Trophoblast cell (in vitro differentiated cells and primary cell): ENCODE measurements at regions not wholly inside any gene's neighbourhood (a gene's known extent, or its start where the extent isn't known, plus 50 kb on each side); places are given as distances from the start of the nearest gene placed in this dataset.

ENCODE experiments used
- DNase-seq, 2 donors: peaks; one replicate each; pipeline ENCODE4 v3.0.0-alpha.2; 2016
- H2AFZ ChIP-seq: 2 replicates; pipeline ENCODE4 v1.6.1; 2013; ENCODE audit warnings: low read length, moderate library complexity, mild to moderate bottlenecking; ENCODE audit not compliant: insufficient read depth, poor library complexity
- H2AK5ac ChIP-seq: 2 replicates; pipeline ENCODE4 v1.6.1; 2013; ENCODE audit warnings: mild to moderate bottlenecking, low read length
- H2BK120ac ChIP-seq: 2 replicates; pipeline ENCODE4 v1.6.1; 2013; ENCODE audit warnings: low read length, mild to moderate bottlenecking, moderate library complexity; ENCODE audit not compliant: insufficient read depth, poor library complexity
- H2BK12ac ChIP-seq: 2 replicates; pipeline ENCODE4 v1.6.1; 2013; ENCODE audit warnings: mild to moderate bottlenecking, low read length, moderate library complexity
- H2BK5ac ChIP-seq: 2 replicates; pipeline ENCODE4 v1.6.1; 2013; ENCODE audit warnings: low read length, low read depth, moderate library complexity, mild to moderate bottlenecking; ENCODE audit not compliant: poor library complexity
- H3K14ac ChIP-seq: 2 replicates; pipeline ENCODE4 v1.6.1; 2013; ENCODE audit warnings: mild to moderate bottlenecking, low read length
- H3K18ac ChIP-seq: 2 replicates; pipeline ENCODE4 v1.6.1; 2013; ENCODE audit warnings: mild to moderate bottlenecking, low read length
- H3K23ac ChIP-seq: 2 replicates; pipeline ENCODE4 v1.6.1; 2013; ENCODE audit warnings: low read length
- H3K27ac ChIP-seq: 2 replicates; pipeline ENCODE4 v1.5.1; 2013; ENCODE audit warnings: low read depth, mild to moderate bottlenecking, inconsistent platforms, low read length, moderate library complexity
- H3K27me3 ChIP-seq: 2 replicates; pipeline ENCODE4 v1.6.1; 2013; ENCODE audit warnings: inconsistent platforms, mild to moderate bottlenecking, low read length, moderate library complexity; ENCODE audit not compliant: insufficient read depth
- H3K36me3 ChIP-seq, 2 experiments: 1 replicate in 1 of 2; 2 replicates in 1 of 2; pipeline ENCODE4 v1.6.1; 2013; ENCODE audit warnings: low read length in 2 of 2, mild to moderate bottlenecking in 2 of 2, moderate library complexity in 1 of 2; ENCODE audit not compliant: insufficient read depth in 2 of 2, control insufficient read depth in 1 of 2
- H3K4ac ChIP-seq: 2 replicates; pipeline ENCODE4 v1.6.1; 2013; ENCODE audit warnings: low read depth, mild to moderate bottlenecking, low read length, moderate library complexity
- H3K4me1 ChIP-seq, 2 experiments: 1 replicate in 1 of 2; 2 replicates in 1 of 2; pipeline ENCODE4 v1.6.1; 2013; ENCODE audit warnings: low read length in 2 of 2, mild to moderate bottlenecking in 2 of 2, moderate library complexity in 1 of 2; ENCODE audit not compliant: insufficient read depth in 2 of 2, control insufficient read depth in 1 of 2
- H3K4me2 ChIP-seq: 2 replicates; pipeline ENCODE4 v1.6.1; 2013; ENCODE audit warnings: inconsistent platforms, mild to moderate bottlenecking, low read length, moderate library complexity
- H3K4me3 ChIP-seq: 2 replicates; pipeline ENCODE4 v1.5.1; 2013; ENCODE audit warnings: mild to moderate bottlenecking, low read depth, low read length, inconsistent platforms
- H3K79me1 ChIP-seq: one replicate; pipeline ENCODE4 v1.6.1; 2013; ENCODE audit warnings: low read length
- H3K79me2 ChIP-seq: 2 replicates; pipeline ENCODE4 v1.6.1; 2013; ENCODE audit warnings: low read length, mild to moderate bottlenecking; ENCODE audit not compliant: control insufficient read depth, insufficient read depth, poor library complexity
- H3K9ac ChIP-seq: 2 replicates; pipeline ENCODE4 v1.6.1; 2013; ENCODE audit warnings: mild to moderate bottlenecking, low read length
- H3K9me3 ChIP-seq: 2 replicates; pipeline ENCODE4 v1.6.1; 2013; ENCODE audit warnings: low read depth, mild to moderate bottlenecking, control low read depth, inconsistent platforms, low read length; ENCODE audit not compliant: insufficient read depth
- H4K12ac ChIP-seq: 2 replicates; pipeline ENCODE4 v1.6.1; 2013; ENCODE audit warnings: low read depth, mild to moderate bottlenecking, low read length, moderate library complexity
- H4K8ac ChIP-seq: 2 replicates; pipeline ENCODE4 v1.6.1; 2013; ENCODE audit warnings: low read depth, mild to moderate bottlenecking, low read length, moderate library complexity
- H4K91ac ChIP-seq: one replicate; pipeline ENCODE4 v1.6.1; 2013; ENCODE audit warnings: low read depth, mild to moderate bottlenecking, low read length, moderate library complexity
- WGBS: extraction: QIAGEN DNeasy Blood & Tissue Kit; methylation state at CpG from one replicate; pipeline ENCODE4 v1.1.7; 2013; ENCODE audit warnings: missing lambda C conversion rate; ENCODE audit not compliant: insufficient read length, insufficient coverage; ENCODE audit errors: extremely low coverage; 5-methylcytosine and 5-hydroxymethylcytosine counted together

DNA sequence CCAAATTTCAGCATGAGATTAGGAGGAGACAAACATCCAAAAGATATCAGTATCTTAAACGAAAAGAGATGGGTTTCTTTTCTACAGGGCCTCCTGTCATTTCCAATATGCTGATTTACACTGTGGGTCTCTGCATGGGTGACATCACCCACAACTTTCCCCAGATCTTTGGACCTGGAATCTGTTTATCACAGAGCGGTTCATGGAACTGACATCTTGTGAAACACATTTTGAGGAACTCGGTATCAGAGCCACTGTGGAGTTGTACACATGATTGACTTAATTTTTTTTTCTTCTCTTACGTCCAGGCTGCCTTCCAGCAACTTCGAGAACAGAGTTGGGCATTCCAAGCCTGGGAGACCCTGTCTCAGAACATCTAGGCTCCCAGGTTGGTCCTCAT lies 80.2 kb upstream of the SERP2 start:
- DNase-seq, result peak in 1 of 2 donors; percentile 22
- Histone ChIP-seq H3K79me1 (no peaks in the 10 kb centered on the region), H3K14ac (no peak overlapping the region), H2BK12ac (no peak overlapping the region), H3K9me3 (no peaks in the 10 kb centered on the region), H3K27ac (no peak overlapping the region), H2BK5ac (no peak overlapping the region), H3K4me3 (no peak overlapping the region), H4K8ac (no peak overlapping the region), H3K23ac (no peak overlapping the region), H3K18ac (no peak overlapping the region), H3K9ac (no peak overlapping the region), H4K91ac (no peak overlapping the region), H2AK5ac (no peak overlapping the region), H3K79me2 (no peaks in the 10 kb centered on the region), H3K36me3 (no peaks in the 10 kb centered on the region), H2BK120ac (no peak overlapping the region), H3K27me3 (no peaks in the 10 kb centered on the region), H2AFZ (no peak overlapping the region), H3K4me2 (no peak overlapping the region), H3K4ac (no peak overlapping the region), H3K4me1 (no peaks in the 10 kb centered on the region), H4K12ac (no peak overlapping the region)
- WGBS, result no CpG with 5 or more reads among the region's 5 CpGs

DNA sequence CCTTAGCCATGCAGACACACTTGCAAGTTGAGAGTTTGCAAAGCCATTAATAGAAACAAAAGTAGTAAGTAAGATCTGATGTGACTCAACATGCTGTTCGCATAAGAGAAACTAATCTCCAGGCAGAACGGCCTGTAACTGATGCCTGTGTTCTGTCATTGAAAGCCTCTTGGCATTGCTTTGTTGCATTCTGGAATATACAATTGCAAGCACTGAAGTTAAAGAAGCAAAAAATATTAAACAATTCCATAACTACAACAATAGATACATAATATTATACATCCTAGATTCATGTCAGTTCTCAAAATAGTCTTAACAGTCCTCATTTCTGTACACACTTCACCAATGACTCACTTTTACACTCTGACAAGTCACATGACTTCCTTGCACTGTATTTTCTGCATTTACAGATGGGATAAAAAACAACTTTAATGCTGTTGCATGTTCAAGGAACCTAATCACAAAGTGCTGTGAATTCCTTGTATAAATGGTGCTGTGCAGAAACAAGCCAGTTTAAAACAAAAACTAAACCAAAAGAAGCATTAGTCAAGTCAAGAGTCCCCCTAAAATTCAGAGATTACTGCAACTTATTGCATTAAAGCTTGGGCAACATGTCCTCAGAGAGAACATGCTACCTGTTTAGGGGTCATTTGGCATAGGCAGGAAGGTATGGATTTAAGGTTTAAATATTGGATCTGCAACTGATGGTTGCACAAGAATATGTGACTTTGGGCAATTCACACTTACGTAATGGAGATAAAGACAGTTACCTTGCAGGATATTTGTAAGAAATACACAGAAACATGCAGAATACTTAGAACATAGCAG lies 79.5 kb upstream of the SERP2 start:
- H3K27me3 ChIP-seq, result no peaks in the 10 kb centered on the region
- no peak overlapping the region for H4K12ac ChIP-seq
- no peak overlapping the region for H2BK5ac ChIP-seq
- H3K4me3 ChIP-seq, result no peak overlapping the region
- no peak overlapping the region for H2AK5ac ChIP-seq
- no peaks in the 10 kb centered on the region for H3K4me1 ChIP-seq
- no peak overlapping the region for H3K18ac ChIP-seq
- no peak overlapping the region for H4K91ac ChIP-seq
- no peaks in the 10 kb centered on the region for H3K79me2 ChIP-seq
- H2AFZ ChIP-seq, result no peak overlapping the region
- H3K79me1 ChIP-seq, result no peaks in the 10 kb centered on the region
- H3K23ac ChIP-seq, result no peak overlapping the region
- no peak overlapping the region for H4K8ac ChIP-seq
- H3K4ac ChIP-seq, result no peak overlapping the region
- H3K4me2 ChIP-seq, result no peak overlapping the region
- no peak overlapping the region for H2BK120ac ChIP-seq
- peak in 1 of 2 donors; percentile 64 for DNase-seq
- no peak overlapping the region for H3K14ac ChIP-seq
- H3K36me3 ChIP-seq, result no peaks in the 10 kb centered on the region
- no CpG with 5 or more reads among the region's 3 CpGs for WGBS
- H3K9ac ChIP-seq, result no peak overlapping the region
- no peak overlapping the region for H2BK12ac ChIP-seq
- no peaks in the 10 kb centered on the region for H3K9me3 ChIP-seq
- no peak overlapping the region for H3K27ac ChIP-seq

- H2AK5ac ChIP-seq, result no peak overlapping the region
- H2BK12ac ChIP-seq, result no peak overlapping the region
- H3K18ac ChIP-seq, result no peak overlapping the region
- H3K4me2 ChIP-seq, result no peak overlapping the region
- no peaks in the 10 kb centered on the region for H3K79me1 ChIP-seq
- no peak overlapping the region for H3K4ac ChIP-seq
- H2AFZ ChIP-seq, result no peak overlapping the region
- H4K8ac ChIP-seq, result no peak overlapping the region
- H3K4me1 ChIP-seq, result no peaks in the 10 kb centered on the region
- H3K79me2 ChIP-seq, result no peaks in the 10 kb centered on the region
- no peak overlapping the region for H2BK120ac ChIP-seq
- no peaks in the 10 kb centered on the region for H3K36me3 ChIP-seq
- H2BK5ac ChIP-seq, result no peak overlapping the region
- no peak overlapping the region for H4K12ac ChIP-seq
- H3K4me3 ChIP-seq, result no peak overlapping the region
- no peak overlapping the region for H3K27ac ChIP-seq
- no peak overlapping the region for H3K14ac ChIP-seq
- H3K9me3 ChIP-seq, result no peaks in the 10 kb centered on the region
- no peaks in the 10 kb centered on the region for H3K27me3 ChIP-seq
- H3K23ac ChIP-seq, result no peak overlapping the region
- H4K91ac ChIP-seq, result no peak overlapping the region
- peak in 1 of 2 donors; percentile 33 for DNase-seq
- H3K9ac ChIP-seq, result no peak overlapping the region
- WGBS, result no CpG with 5 or more reads among the region's 1 CpG
These were observed 78.7 kb upstream of the SERP2 start for GRCh38 chr13:44294876-44295275.

- no peak overlapping the region for H2AFZ ChIP-seq
- no peaks in the 10 kb centered on the region for H3K36me3 ChIP-seq
- no peak overlapping the region for H4K91ac ChIP-seq
- H3K14ac ChIP-seq, result no peak overlapping the region
- no peak overlapping the region for H4K8ac ChIP-seq
- no peak overlapping the region for H3K4me3 ChIP-seq
- H3K4me2 ChIP-seq, result no peak overlapping the region
- H3K27ac ChIP-seq, result no peak overlapping the region
- H3K4me1 ChIP-seq, result no peaks in the 10 kb centered on the region
- no peak overlapping the region for H2BK120ac ChIP-seq
- H3K4ac ChIP-seq, result no peak overlapping the region
- no peaks in the 10 kb centered on the region for H3K79me2 ChIP-seq
- no CpG with 5 or more reads among the region's 5 CpGs for WGBS
- no peak overlapping the region for H3K9ac ChIP-seq
- no peak overlapping the region for H2BK5ac ChIP-seq
- H3K79me1 ChIP-seq, result no peaks in the 10 kb centered on the region
- H3K18ac ChIP-seq, result no peak overlapping the region
- no peak overlapping the region for H2BK12ac ChIP-seq
- DNase-seq, result no peak
- H3K27me3 ChIP-seq, result no peaks in the 10 kb centered on the region
- H3K23ac ChIP-seq, result no peak overlapping the region
- H3K9me3 ChIP-seq, result no peaks in the 10 kb centered on the region
- no peak overlapping the region for H4K12ac ChIP-seq
- H2AK5ac ChIP-seq, result no peak overlapping the region
These were observed 76.8 kb upstream of the SERP2 start for GRCh38 chr13:44296856-44297255.
